B cell (primary cell): ENCODE measurements at regions not wholly inside any gene's neighbourhood (a gene's known extent, or its start where the extent isn't known, plus 50 kb on each side); places are given as distances from the start of the nearest gene placed in this dataset.

Experiments
- CTCF ChIP-seq: fragments of 200-600 bp; IDR thresholded peaks from one replicate; pipeline ENCODE4 v1.8.0; 2022; ENCODE audit warnings: antibody characterized with exemption, mild to moderate bottlenecking
- EZH2 ChIP-seq: IDR thresholded peaks from 2 replicates; pipeline ENCODE4 v1.6.1; 2012; ENCODE audit warnings: borderline replicate concordance, low read depth, mild to moderate bottlenecking, moderate library complexity, low read length; ENCODE audit not compliant: insufficient read depth, poor library complexity, severe bottlenecking

GRCh38 chr5:156197042-156197635, 129.8 kb upstream of the SGCD start:
- no peak for TF ChIP-seq CTCF
- TF ChIP-seq EZH2 = no peak
